ENCODE measurements at regions not wholly inside any gene's neighbourhood (a gene's known extent, or its start where the extent isn't known, plus 50 kb on each side); places are given as distances from the start of the nearest gene placed in this dataset.
"Not testable (repeated sequence)": the region's sequence is repeated elsewhere in the genome, so short reads cannot be mapped to it uniquely, and the experiment has no call there.

DNA sequence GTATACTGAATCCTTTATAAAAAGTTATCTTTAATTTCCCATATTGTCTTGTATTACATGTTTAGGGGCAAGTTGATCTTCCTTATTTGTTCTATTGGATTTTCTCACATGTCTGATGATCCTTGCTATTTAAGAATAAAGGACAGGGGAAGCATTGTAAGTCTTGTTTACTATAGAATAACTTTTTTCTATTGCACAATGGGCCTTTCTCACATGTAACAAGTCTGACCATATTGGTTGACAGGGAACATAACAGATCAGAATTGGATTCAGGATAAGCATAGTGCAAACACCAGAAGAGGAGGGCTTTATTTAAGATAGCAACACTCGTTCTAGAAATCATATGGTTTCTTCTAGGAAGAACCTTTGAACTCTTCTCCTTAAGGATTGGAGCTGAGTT is 257.9 kb upstream of the RBMS3 start:
- no peak for TF ChIP-seq JUND (IDR thresholded peaks at IDR 0.05; ENCODE audit: low read depth)
- in situ Hi-C loops (cut with HindIII; ENCODE audit: low pct_unique_long_range_greater_than_20kb, low sequenced_read_pairs) = no loop called here
- no peak for DNase-seq (ENCODE audit: low read depth in 1 of 2, low spot score in 1 of 2)

DNA sequence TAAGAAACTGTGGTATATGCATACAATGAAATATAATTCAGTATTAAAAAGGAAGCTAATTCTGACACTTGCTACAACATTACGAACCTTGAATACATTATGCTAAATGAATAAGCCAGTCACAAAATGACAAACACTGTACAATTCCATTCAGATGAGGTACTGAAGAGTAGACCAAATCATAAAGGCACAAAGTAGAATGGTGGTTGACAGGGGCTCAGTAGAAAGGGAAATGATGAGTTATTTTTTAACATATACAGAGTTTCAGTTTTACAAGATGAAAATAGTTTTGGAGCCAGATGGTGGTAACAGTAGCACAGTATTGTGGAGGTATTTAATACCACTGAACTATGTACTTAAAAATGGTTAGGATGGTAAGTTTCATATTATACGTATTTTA is 254.6 kb upstream of the RBMS3 start:
- no peak for DNase-seq (ENCODE audit: low read depth in 1 of 2, low spot score in 1 of 2)
- in situ Hi-C loops (cut with HindIII; ENCODE audit: low pct_unique_long_range_greater_than_20kb, low sequenced_read_pairs) = no loop called here

DNA sequence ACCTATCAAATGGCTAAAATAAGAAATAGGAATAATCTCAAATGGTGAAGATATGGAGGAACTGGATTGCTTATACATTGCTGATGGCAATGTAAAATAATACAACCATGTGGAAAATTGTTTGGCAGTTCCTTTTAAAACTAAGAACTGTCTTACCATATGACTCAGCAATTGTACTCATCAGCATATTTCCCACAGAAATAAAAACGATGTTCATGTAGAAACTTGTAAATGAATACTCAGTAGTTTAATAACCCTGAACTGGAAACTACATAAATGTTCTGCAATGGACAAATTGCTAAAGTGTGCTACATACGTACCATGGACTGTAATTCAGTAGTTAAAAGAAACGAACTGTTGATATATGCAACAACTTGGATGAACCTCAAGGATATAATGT is 253.9 kb upstream of the RBMS3 start:
- in situ Hi-C loops (cut with HindIII; ENCODE audit: low pct_unique_long_range_greater_than_20kb, low sequenced_read_pairs) = no loop called here
- no peak for TF ChIP-seq JUND (IDR thresholded peaks at IDR 0.05; ENCODE audit: low read depth)
- no peak for DNase-seq (ENCODE audit: low read depth in 1 of 2, low spot score in 1 of 2)

More for the DNA sequence above, 254.6 kb upstream of the RBMS3 start:
- no peak for TF ChIP-seq JUND (IDR thresholded peaks at IDR 0.05; ENCODE audit: low read depth)

DNA sequence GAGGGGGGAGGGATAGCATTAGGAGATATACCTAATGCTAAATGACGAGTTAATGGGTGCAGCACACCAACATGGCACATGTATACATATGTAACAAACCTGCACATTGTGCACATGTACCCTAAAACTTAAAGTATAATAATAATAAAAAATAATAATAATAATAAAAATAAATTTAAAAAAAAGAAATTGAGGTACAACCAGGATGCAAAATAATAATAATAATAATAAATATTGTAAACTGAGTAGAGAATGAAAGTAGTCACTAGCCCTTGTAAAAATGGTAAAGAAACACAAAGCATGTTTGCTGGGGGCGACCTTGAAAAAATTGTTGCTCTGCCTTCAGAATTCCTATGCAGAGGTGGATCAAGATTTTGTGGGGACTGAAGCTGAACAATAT is 249.7 kb upstream of the RBMS3 start:
- in situ Hi-C loops (cut with HindIII; ENCODE audit: low pct_unique_long_range_greater_than_20kb, low sequenced_read_pairs) = not testable (repeated sequence)

DNA sequence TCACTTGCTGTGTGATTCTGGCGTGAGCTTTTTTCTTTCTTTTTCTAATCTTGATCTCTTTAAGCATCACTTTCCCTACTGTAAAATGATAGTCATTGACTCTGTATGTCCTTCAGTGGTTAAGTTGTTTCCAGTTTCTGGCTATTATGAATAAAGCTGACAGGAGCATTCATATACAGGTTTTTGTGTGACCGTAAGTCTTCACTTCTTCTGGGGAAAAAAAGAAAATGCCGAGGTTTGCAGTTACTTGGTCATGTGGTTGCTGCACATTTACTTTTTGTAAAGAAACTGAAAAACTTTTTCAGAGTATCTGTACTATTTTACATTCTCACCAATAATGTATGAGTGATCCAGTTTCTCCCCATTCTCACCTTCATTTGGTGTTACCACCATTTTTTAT is 247.4 kb upstream of the RBMS3 start:
- TF ChIP-seq JUND (IDR thresholded peaks at IDR 0.05; ENCODE audit: low read depth) = no peak
- no peak for DNase-seq (ENCODE audit: low read depth in 1 of 2, low spot score in 1 of 2)
- in situ Hi-C loops (cut with HindIII; ENCODE audit: low pct_unique_long_range_greater_than_20kb, low sequenced_read_pairs) = no loop called here

More for the DNA sequence above, 249.7 kb upstream of the RBMS3 start:
- DNase-seq (ENCODE audit: low read depth in 1 of 2, low spot score in 1 of 2) = not testable (repeated sequence)

DNA sequence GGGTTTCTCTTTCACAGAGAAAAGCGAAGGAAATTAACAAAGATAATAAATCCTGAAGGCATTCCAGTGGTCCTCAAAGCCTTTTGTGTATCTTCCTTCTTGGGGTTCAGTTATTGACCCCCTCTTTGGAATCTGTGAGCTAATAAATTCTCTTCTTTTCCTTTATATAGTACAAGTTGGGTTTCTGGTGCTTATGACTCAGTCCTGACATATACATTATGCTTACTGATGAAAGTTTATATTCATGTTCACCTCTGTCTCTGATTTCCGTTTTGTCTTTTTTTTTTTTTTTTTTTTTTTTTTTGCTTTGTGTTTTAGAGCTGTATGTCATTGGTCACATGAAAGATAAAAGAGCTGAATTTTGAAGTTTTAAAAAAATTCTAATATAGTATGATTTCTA is 230.7 kb upstream of the RBMS3 start:
- DNase-seq (ENCODE audit: low read depth in 1 of 2, low spot score in 1 of 2) = no peak
- no peak for TF ChIP-seq JUND (IDR thresholded peaks at IDR 0.05; ENCODE audit: low read depth)
- in situ Hi-C loops (cut with HindIII; ENCODE audit: low pct_unique_long_range_greater_than_20kb, low sequenced_read_pairs) = no loop called here

DNA sequence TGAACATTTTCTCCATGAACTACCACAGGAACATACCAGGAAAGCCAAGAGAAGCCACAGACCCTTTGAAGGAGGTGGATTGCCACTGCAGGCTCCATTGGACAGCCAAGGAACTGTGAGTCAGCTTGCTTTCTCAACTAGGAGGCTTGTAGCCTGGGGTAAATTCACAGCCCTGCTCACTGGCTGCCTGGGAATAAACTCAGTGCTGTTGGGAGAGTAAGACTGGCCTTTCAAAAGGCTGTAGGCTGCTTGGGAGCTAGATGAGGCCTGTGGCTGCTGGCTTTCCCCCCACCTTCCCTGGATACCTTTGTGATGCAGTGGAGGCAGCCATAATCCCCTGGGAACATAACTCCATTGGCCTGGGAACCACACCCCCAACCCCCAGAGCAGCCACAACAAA is 223.5 kb upstream of the RBMS3 start:
- TF ChIP-seq JUND (IDR thresholded peaks at IDR 0.05; ENCODE audit: low read depth) = no peak
- in situ Hi-C loops (cut with HindIII; ENCODE audit: low pct_unique_long_range_greater_than_20kb, low sequenced_read_pairs) = no loop called here
- DNase-seq (ENCODE audit: low read depth in 1 of 2, low spot score in 1 of 2) = no peak

DNA sequence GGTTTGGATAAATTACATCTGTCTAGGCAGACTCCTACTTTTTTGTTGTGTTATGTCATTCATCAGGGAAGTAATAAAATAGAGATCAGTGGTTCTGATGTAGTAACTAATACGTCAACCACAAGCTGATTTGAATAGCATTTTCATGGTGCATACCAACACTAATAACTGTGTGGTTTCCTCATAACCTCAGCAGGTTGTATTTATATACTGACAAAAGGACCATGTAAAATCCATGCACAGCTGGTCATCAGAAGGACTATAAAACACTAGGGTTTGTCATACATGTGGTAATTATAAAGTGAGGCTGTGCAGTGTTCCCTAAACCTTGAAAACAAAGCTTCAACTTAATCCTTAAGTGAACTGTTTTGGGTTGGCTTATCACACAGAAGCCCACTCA is 216.8 kb upstream of the RBMS3 start:
- no peak for DNase-seq (ENCODE audit: low read depth in 1 of 2, low spot score in 1 of 2)
- no peak for TF ChIP-seq JUND (IDR thresholded peaks at IDR 0.05; ENCODE audit: low read depth)

DNA sequence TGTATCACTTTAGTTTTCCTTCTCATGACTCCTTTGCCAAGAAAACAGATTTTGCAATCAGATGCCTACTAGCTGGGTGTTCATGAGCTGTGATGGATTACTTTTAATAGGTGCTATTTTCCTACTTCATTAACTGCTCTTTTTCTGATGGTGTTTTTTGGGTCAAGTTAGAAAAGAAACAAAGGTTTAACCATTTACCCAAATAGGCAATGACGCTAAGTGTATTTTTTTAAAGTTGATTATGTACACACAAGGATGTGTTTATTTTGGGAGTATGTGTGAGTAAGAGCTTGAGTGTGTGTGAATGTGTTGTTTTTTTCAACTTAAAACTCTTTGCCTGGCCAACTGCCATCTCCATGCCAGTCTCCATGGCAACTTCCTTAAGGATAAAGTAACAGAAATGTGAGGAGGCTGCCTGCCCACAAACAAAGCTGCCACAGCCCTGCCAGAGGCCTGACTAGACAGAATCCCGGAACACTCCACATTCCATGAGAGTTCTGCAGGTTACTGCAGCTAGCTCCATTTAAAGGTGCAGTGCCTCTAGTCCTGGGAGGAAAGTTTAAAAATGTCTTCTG is 215.6 kb upstream of the RBMS3 start:
- in situ Hi-C loops (cut with HindIII; ENCODE audit: low pct_unique_long_range_greater_than_20kb, low sequenced_read_pairs) = no loop called here
- DNase-seq (ENCODE audit: low read depth in 1 of 2, low spot score in 1 of 2) = peak; percentile 17 to 90
- TF ChIP-seq JUND (IDR thresholded peaks at IDR 0.05; ENCODE audit: low read depth) = no peak

More for the DNA sequence above, 216.8 kb upstream of the RBMS3 start:
- in situ Hi-C loops (cut with HindIII; ENCODE audit: low pct_unique_long_range_greater_than_20kb, low sequenced_read_pairs) = no loop called here

DNA sequence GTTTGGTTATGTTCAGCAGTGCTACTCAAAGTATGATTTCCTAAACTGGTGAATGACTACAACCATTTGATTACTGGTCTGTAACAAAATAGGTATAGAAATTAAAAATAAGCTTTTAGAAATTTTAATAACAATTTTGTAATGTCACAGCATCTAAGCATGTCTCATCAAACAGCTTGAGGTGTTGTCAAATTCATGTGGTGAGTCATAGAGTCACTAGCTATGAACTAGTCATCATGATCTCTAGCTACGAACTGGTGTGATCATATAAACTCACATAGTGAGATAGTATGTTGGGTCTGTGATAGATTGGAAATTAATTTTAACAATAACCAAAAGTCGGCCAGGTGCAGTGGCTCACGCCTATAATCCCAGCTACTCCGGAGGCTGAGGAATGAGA is 213.9 kb upstream of the RBMS3 start:
- in situ Hi-C loops (cut with HindIII; ENCODE audit: low pct_unique_long_range_greater_than_20kb, low sequenced_read_pairs) = no loop called here
- no peak for TF ChIP-seq JUND (IDR thresholded peaks at IDR 0.05; ENCODE audit: low read depth)
- DNase-seq (ENCODE audit: low read depth in 1 of 2, low spot score in 1 of 2) = no peak

DNA sequence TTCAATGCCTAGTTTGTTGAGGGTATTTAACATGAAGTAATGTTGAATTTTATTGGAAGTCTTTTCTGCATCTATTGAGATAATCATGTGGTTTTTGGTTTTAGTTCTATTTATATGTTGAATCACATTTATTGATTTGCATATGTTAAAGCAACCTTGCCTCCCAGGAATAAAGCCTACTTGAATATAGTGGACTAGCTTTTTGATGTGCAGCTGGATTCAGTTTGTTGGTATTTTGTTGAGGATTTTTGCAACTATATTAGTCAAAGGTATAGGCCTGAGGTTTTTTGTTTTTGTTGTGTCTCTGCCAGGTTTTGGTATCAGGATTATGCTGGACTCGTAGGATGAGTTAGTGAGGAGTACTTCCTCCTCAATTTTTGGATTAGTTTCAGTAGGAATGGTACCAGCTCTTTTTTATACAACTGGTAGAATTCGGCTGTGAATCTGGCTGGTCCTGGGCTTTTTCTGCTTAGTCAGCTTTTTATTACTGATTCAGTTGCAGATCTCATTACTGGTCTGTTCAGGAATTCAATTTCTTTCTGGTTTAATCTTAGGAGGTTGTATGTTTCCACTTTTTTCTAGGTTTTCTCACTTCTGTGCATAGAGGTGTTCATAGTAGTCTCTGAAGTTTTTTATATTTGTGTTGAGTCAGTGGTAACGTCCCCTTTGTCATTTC is 209.8 kb upstream of the RBMS3 start:
- no peak for TF ChIP-seq JUND (IDR thresholded peaks at IDR 0.05; ENCODE audit: low read depth)
- DNase-seq (ENCODE audit: low read depth in 1 of 2, low spot score in 1 of 2) = no peak
- in situ Hi-C loops (cut with HindIII; ENCODE audit: low pct_unique_long_range_greater_than_20kb, low sequenced_read_pairs) = no loop called here

DNA sequence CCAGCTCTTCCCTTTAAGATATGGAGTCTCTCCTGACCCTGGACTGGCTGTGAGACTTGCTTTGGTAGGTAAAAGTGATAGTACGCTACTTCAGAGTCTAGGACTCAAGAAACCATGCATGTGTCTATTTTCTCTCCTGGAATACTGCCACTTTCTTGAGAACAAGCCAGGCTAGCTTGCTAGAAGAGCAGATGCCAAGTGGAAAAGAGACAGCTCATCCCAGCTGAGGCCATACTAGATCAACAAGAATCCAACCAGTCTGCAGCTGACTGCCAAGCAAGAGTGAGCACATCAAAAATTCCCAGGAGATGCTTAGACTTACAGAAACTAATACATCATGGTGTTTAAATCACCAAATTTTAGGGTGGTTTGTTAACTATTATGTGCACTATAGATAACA is 208.3 kb upstream of the RBMS3 start:
- in situ Hi-C loops (cut with HindIII; ENCODE audit: low pct_unique_long_range_greater_than_20kb, low sequenced_read_pairs) = no loop called here
- TF ChIP-seq JUND (IDR thresholded peaks at IDR 0.05; ENCODE audit: low read depth) = no peak

DNA sequence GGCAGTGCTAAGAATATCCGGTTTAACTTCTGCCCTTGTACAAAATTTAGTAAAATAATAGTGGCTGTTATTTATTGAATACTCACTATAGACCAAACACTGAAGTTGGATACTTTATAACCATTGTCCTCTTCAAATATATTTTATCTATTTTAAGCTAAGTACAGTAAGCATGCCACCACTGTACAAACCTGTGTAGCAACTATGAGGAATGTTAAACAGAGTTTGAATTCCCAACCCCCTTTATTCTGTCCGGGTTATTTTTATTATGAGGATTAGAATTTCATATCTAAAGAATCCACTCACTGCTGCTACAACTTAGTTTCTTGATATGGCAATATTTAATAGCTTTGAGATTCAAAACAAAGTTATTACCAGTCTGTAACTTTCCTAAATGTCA is 203.5 kb upstream of the RBMS3 start:
- DNase-seq (ENCODE audit: low read depth in 1 of 2, low spot score in 1 of 2) = peak in 1 of 2 experiments; percentile 60
- in situ Hi-C loops (cut with HindIII; ENCODE audit: low pct_unique_long_range_greater_than_20kb, low sequenced_read_pairs) = no loop called here
- no peak for TF ChIP-seq JUND (IDR thresholded peaks at IDR 0.05; ENCODE audit: low read depth)

More for the DNA sequence above, 208.3 kb upstream of the RBMS3 start:
- DNase-seq (ENCODE audit: low read depth in 1 of 2, low spot score in 1 of 2) = no peak

DNA sequence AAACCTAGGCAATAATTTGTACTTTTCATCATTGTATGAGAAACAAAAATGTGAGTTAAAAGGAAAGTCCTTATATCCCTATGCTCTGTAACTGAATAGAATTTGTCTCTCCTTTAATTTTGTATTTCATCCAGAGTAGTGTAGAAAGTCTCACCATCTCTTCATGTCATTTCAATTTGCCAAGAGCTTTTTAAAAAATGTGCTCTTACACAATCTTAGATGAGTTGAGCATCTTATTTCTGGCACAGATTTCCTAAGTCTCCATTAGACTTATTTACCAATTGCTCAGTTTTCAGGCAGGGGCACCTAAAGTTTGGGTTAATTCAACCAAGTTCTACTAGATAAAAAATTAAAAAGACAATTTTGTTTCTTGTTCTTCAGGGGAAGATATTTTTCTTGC is 201.5 kb upstream of the RBMS3 start:
- in situ Hi-C loops (cut with HindIII; ENCODE audit: low pct_unique_long_range_greater_than_20kb, low sequenced_read_pairs) = no loop called here
- TF ChIP-seq JUND (IDR thresholded peaks at IDR 0.05; ENCODE audit: low read depth) = no peak
- DNase-seq (ENCODE audit: low read depth in 1 of 2, low spot score in 1 of 2) = no peak

Data from T47D (cell line).